Esophagus muscularis mucosa (tissue), 3 donors: ENCODE measurements at regions not wholly inside any gene's neighbourhood (a gene's known extent, or its start where the extent isn't known, plus 50 kb on each side); places are given as distances from the start of the nearest gene placed in this dataset.

ENCODE experiments used
- CTCF ChIP-seq, 3 experiments: fragments of 200-600 bp in 2 of 3; fragments of 450-650 bp in 1 of 3; sonication (generic) in 2 of 3; IDR thresholded peaks; one replicate each; pipeline ENCODE4 v1.5.1; 2017 to 2019; ENCODE audit warnings: antibody characterized with exemption in 3 of 3, mild to moderate bottlenecking in 2 of 3, moderate library complexity in 1 of 3
- POLR2A ChIP-seq: fragments of 450-650 bp; IDR thresholded peaks from one replicate; pipeline ENCODE4 v1.6.1; 2017; ENCODE audit warnings: antibody characterized with exemption, moderate library complexity, mild to moderate bottlenecking, low read depth
- POLR2AphosphoS5 ChIP-seq, 2 donors: sonication (generic); formaldehyde crosslinking; IDR thresholded peaks; one replicate each; pipeline ENCODE4 v1.6.1; 2017; ENCODE audit warnings: antibody characterized with exemption in 2 of 2

DNA sequence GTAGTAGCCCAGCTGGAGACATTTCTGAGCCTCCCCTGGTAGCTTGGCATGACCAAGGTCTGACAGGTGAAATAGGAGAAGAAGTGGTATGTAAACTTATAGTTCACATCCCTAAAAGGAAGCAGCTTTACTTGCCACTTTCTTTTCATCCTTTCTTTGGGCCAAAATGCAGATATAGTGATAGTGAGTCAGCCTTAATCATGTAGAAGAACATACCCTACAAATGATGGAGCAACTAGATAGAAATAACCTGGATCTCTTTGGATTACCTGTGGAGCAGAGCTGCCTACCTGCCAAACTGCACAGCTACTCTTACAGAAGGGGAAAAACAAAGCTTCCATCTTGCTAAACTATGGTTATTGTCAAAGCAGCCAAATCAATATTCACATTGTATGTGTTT is 106.7 kb upstream of the LCORL start:
- TF ChIP-seq POLR2AphosphoS5 (IDR thresholded peaks at IDR 0.05), result no peak
- TF ChIP-seq CTCF (IDR thresholded peaks at IDR 0.05), result no peak
- no peak for TF ChIP-seq POLR2A
